GM23248 (cell line): ENCODE measurements at regions not wholly inside any gene's neighbourhood (a gene's known extent, or its start where the extent isn't known, plus 50 kb on each side); places are given as distances from the start of the nearest gene placed in this dataset.

Experiments used
- EZH2 ChIP-seq: fragments of 200-600 bp; sonication (generic); IDR thresholded peaks from 2 replicates; pipeline ENCODE4 v1.6.1; 2018; ENCODE audit warnings: antibody characterized with exemption, mild to moderate bottlenecking; ENCODE audit not compliant: insufficient read depth, poor library complexity, severe bottlenecking
- EZH2phosphoT487 ChIP-seq: fragments of 200-600 bp; sonication (generic); IDR thresholded peaks from 2 replicates; pipeline ENCODE4 v1.6.1; 2018; ENCODE audit warnings: antibody characterized with exemption, moderate library complexity, mild to moderate bottlenecking, low read depth; ENCODE audit not compliant: insufficient read depth

DNA sequence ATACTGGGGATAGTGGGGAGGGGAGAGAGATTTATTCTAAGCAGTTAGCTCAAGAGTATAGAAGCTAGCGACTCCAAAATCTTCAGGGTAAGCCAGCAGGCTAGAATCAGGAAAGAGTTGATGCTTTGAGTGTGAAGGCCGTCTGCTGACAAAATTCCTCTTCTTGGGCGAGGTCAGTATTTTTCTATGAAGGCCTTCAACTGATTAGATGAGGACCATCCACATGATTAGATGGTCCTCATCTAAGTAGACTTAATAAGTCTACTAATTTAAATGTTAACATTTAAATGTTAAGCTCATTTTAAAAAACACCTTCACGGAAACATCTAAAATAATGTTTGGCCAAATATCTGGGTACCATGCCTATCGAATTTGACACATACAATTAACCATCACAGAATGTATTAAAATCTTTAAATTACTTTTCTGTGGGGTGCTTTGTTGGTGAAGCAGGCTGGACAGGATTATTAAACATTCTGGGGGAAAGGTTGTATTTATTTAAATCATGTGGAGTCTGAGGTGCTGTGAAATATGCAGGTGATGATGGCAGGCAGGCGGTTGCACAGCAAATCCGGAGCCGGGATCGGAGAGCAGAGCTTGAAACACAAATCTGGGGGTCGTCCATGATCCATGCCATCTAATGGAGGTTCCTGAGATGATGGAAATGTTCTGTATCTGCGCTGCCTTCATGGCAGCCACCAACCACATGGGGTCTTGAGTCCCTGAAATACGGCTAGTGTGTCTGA lies 49.8 kb upstream of the ADORA2B start:
- TF ChIP-seq EZH2phosphoT487, result no peak
- no peak for TF ChIP-seq EZH2
